Parathyroid adenoma (tissue), 2 donors: ENCODE measurements at regions not wholly inside any gene's neighbourhood (a gene's known extent, or its start where the extent isn't known, plus 50 kb on each side); places are given as distances from the start of the nearest gene placed in this dataset.
A peak's percentile ranks its signal among the peaks of the same experiment; 100 is the strongest.

Experiments
- H2AFZ ChIP-seq: fragments of 300-600 bp; sonication (generic); one replicate; pipeline ENCODE4 v1.7.0; 2017; ENCODE audit warnings: antibody characterized with exemption, mild to moderate bottlenecking
- H3K27ac ChIP-seq: fragments of 300-600 bp; sonication (generic); one replicate; pipeline ENCODE4 v1.7.0; 2017
- H3K27me3 ChIP-seq: fragments of 300-600 bp; sonication (generic); one replicate; pipeline ENCODE4 v1.7.0; 2017; ENCODE audit warnings: low read length; ENCODE audit not compliant: control insufficient read depth, insufficient read depth
- H3K36me3 ChIP-seq: fragments of 300-600 bp; sonication (generic); one replicate; pipeline ENCODE4 v1.7.0; 2017; ENCODE audit warnings: low read length; ENCODE audit not compliant: control insufficient read depth, insufficient read depth
- H3K4me1 ChIP-seq: fragments of 300-600 bp; sonication (generic); one replicate; pipeline ENCODE4 v1.7.0; 2017; ENCODE audit warnings: control low read depth
- H3K4me2 ChIP-seq: fragments of 300-600 bp; sonication (generic); one replicate; pipeline ENCODE4 v1.7.0; 2017; ENCODE audit warnings: low read length
- H3K4me3 ChIP-seq: fragments of 300-600 bp; sonication (generic); one replicate; pipeline ENCODE4 v1.7.0; 2017; ENCODE audit warnings: low read depth, low read length
- H3K79me2 ChIP-seq: fragments of 300-600 bp; sonication (generic); one replicate; pipeline ENCODE4 v1.7.0; 2017; ENCODE audit warnings: control low read depth
- H3K9ac ChIP-seq: fragments of 300-600 bp; sonication (generic); one replicate; pipeline ENCODE4 v1.7.0; 2017; ENCODE audit warnings: mild to moderate bottlenecking
- H3K9me3 ChIP-seq: fragments of 300-600 bp; sonication (generic); one replicate; pipeline ENCODE4 v1.7.0; 2017; ENCODE audit warnings: low read length; ENCODE audit not compliant: control insufficient read depth
- TF ChIP-seq, protein P1 (sequence below): fragments of 300-600 bp; sonication (generic); IDR thresholded peaks from one replicate; pipeline ENCODE4 v1.7.0; 2017; ENCODE audit warnings: antibody characterized with exemption, mild to moderate bottlenecking
- donor health status: primary hyperparathyroidism.

DNA sequence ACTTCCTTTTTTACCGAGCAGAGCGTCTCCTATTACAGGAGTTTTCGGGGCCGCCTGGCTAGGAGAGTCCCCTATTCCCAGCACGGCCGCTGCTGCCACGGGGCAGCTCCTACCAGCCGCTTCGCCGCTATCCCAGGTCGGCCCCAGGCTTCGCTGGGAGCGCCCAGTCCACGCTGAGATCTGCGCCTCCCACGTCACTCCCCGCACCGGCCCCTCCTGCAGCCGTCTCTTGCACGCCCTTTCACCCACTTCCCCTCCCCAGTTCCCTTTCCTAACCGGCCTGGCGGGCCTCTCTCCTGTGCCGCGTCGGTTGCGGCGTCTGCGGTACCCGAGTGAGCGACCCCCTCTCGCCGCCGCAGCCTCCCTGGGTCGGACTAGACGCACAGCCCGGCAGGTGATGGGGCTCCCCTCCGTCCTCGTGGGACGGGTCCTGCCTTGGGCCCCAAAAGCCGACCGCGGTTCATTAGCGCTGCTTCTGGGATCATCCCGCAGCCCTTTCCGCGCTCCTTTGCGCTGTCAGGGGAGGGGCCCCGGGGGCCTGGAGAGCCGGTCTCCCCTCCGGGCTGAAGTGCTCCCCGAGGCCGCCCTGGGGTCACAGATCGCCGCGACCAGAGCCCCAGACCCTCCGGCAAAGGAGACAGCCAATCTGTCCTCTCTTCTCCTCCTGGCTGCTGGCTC, 1318.4 kb downstream of the TMEM121 start:
- TF ChIP-seq, protein P1, sequence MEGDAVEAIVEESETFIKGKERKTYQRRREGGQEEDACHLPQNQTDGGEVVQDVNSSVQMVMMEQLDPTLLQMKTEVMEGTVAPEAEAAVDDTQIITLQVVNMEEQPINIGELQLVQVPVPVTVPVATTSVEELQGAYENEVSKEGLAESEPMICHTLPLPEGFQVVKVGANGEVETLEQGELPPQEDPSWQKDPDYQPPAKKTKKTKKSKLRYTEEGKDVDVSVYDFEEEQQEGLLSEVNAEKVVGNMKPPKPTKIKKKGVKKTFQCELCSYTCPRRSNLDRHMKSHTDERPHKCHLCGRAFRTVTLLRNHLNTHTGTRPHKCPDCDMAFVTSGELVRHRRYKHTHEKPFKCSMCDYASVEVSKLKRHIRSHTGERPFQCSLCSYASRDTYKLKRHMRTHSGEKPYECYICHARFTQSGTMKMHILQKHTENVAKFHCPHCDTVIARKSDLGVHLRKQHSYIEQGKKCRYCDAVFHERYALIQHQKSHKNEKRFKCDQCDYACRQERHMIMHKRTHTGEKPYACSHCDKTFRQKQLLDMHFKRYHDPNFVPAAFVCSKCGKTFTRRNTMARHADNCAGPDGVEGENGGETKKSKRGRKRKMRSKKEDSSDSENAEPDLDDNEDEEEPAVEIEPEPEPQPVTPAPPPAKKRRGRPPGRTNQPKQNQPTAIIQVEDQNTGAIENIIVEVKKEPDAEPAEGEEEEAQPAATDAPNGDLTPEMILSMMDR, result no peak
- Histone ChIP-seq H3K36me3 (no peaks in the 10 kb centered on the region), H3K27ac (peak overlapping the region; percentile 64), H3K27me3 (no peaks in the 10 kb centered on the region), H3K4me1 (no peaks in the 10 kb centered on the region), H2AFZ (no peak overlapping the region), H3K4me3 (peak overlapping the region; percentile 61), H3K4me2 (peak overlapping the region; percentile 73), H3K79me2 (no peaks in the 10 kb centered on the region), H3K9ac (no peak overlapping the region), H3K9me3 (no peaks in the 10 kb centered on the region)

DNA sequence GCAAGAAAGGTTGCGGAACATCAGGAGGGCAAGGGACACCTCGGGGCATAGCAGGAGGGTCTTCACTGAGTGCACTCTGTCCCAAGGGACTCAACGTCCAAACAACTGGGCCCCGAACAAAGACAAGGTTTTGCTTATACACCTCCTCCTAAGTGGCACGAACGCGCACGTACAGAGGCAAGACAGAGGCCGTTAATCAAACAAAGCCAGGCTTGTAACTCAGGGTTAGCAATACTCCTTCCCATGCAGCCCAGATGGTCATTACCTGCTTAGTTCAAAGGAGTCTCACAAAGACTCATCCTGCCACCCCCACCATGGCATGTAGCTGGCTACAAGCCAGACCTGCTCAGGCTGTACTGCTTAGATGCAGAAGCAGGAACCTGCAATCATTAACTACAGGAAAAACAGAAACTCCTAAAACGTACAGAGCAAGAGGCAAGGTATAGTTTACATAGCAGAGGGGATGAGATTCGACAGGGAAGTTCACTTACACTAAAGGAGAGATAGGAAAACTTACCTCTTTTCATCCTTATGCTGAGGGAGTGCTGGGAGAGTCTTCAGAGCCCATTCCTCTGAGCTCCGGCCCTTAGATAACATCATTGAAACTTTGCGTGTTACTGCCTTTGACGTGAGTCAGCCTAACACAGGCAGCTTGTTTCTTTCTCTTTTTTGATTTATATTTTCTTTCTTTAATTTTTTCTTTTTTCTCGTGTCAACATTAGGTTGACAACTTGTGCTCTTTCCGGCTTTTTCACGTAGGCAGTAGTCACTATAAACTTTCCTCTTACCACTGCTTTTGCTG, 1319.1 kb downstream of the TMEM121 start:
- no peak overlapping the region for H3K4me3 ChIP-seq
- no peak overlapping the region for H3K4me2 ChIP-seq
- H3K9ac ChIP-seq, result no peak overlapping the region
- no peaks in the 10 kb centered on the region for H3K36me3 ChIP-seq
- H3K27me3 ChIP-seq, result no peaks in the 10 kb centered on the region
- no peaks in the 10 kb centered on the region for H3K9me3 ChIP-seq
- peak overlapping the region; percentile 64 for H3K27ac ChIP-seq
- H3K4me1 ChIP-seq, result no peaks in the 10 kb centered on the region
- no peaks in the 10 kb centered on the region for H3K79me2 ChIP-seq
- TF ChIP-seq, protein P1, result no peak
- no peak overlapping the region for H2AFZ ChIP-seq

DNA sequence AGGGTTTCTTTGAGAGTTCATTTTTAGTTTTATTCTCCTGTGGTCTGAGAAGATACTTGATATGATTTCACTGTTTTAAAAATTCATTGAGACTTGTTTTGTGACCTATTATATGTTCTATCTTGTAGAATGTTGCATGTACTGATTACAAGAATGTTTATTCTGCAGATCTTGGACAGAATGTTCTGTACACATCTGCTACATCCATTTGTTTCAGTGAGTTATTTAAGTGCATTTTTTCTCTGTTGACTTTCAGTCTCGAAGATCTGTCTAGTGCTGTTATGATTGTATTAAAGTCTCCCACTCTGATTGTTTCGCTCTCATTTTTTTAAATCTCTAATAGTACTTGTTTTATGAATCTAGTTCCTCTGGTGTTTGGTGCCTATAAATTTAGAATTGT, 1319.8 kb downstream of the TMEM121 start:
- H3K4me3 ChIP-seq, result no peak overlapping the region

DNA sequence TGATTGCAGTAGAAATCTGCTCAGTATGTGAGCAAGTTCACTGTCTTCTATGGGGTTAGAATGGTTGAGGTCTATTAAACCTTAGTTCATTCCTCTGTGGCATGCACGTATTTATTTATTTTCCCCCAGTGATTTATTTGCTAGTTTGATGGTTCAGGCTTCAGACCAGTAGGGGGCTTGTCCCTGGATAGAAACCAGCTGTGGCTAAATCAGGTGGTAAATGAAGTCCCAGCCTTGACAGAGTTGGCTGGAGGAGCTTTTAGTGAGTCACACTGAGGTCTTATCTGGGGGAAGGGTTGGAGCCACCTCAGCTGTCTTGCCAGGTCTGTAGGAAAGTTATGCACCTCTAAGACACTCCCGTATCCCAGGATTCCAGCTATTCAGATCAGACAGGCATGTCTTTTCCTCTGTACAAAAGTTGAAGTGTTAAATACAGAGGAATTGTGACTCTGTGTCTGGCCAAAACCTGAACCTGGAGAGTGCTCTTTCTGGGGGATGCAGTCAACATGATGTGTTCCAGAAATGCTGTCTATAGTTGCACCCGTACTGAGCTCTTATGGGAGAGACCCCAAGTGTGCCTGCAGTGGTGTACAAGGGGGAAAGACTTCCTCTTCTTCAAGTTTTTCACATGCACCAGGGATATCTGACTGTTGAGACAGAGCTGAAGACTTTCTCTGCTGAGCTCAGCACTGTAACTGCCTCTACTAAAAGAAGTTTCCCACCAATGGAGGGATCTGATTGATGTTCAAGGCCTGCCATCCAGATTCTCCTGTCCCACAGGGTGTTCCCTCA, 1322.1 kb downstream of the TMEM121 start:
- no peaks in the 10 kb centered on the region for H3K9me3 ChIP-seq

More for the DNA sequence above, 1319.8 kb downstream of the TMEM121 start:
- TF ChIP-seq, protein P1, result no peak
- Histone ChIP-seq H3K9ac (no peak overlapping the region), H3K27ac (no peak overlapping the region), H3K4me2 (no peak overlapping the region), H3K4me1 (no peaks in the 10 kb centered on the region), H3K27me3 (no peaks in the 10 kb centered on the region), H2AFZ (no peak overlapping the region), H3K79me2 (no peaks in the 10 kb centered on the region), H3K36me3 (no peaks in the 10 kb centered on the region), H3K9me3 (no peaks in the 10 kb centered on the region)

More for the DNA sequence above, 1322.1 kb downstream of the TMEM121 start:
- no peaks in the 10 kb centered on the region for H3K4me1 ChIP-seq
- no peak overlapping the region for H3K9ac ChIP-seq
- H3K27me3 ChIP-seq, result no peaks in the 10 kb centered on the region
- no peak overlapping the region for H3K27ac ChIP-seq
- TF ChIP-seq, protein P1, result no peak
- no peak overlapping the region for H2AFZ ChIP-seq
- H3K79me2 ChIP-seq, result no peaks in the 10 kb centered on the region
- no peak overlapping the region for H3K4me2 ChIP-seq
- no peak overlapping the region for H3K4me3 ChIP-seq
- no peaks in the 10 kb centered on the region for H3K36me3 ChIP-seq
